Fibroblast of lung (primary cell): ENCODE measurements at regions not wholly inside any gene's neighbourhood (a gene's known extent, or its start where the extent isn't known, plus 50 kb on each side); places are given as distances from the start of the nearest gene placed in this dataset.

ENCODE experiments used
- DNase-seq, 2 donors: peaks; one replicate each; pipeline versions ENCODE4 v3.0.0 to v3.0.0-alpha.2; 2010; ENCODE audit warnings: low read depth in 2 of 2
- H2AFZ ChIP-seq: 2 replicates; pipeline ENCODE4 v1.5.1; 2012; ENCODE audit warnings: low read length, control low read depth, inconsistent platforms
- H3K27ac ChIP-seq: 2 replicates; pipeline ENCODE4 v1.5.1; 2011; ENCODE audit warnings: low read length, control low read depth; ENCODE audit not compliant: insufficient read depth
- H3K27me3 ChIP-seq: 2 replicates; pipeline ENCODE4 v1.5.1; 2011; ENCODE audit warnings: mild to moderate bottlenecking, low read length; ENCODE audit not compliant: control insufficient read depth, insufficient read depth
- H3K36me3 ChIP-seq: 2 replicates; pipeline ENCODE4 v1.5.1; 2011; ENCODE audit warnings: low read length; ENCODE audit not compliant: control insufficient read depth, insufficient read depth
- H3K4me1 ChIP-seq: 2 replicates; pipeline ENCODE4 v1.5.1; 2011; ENCODE audit warnings: low read length; ENCODE audit not compliant: control insufficient read depth, insufficient read depth; ENCODE audit errors: extremely low read depth
- H3K4me2 ChIP-seq: 2 replicates; pipeline ENCODE4 v1.5.1; 2011; ENCODE audit warnings: low read length, control low read depth; ENCODE audit not compliant: insufficient read depth; ENCODE audit errors: extremely low read depth
- H3K4me3 ChIP-seq, 4 experiments: fragments of 200-600 bp in 1 of 4; sonication (generic) in 1 of 4; replicated peaks in 1 of 4; 2 replicates each; pipeline ENCODE4 v1.5.1; 2011 to 2016; ENCODE audit warnings: low read length in 4 of 4, low read depth in 3 of 4, mild to moderate bottlenecking in 3 of 4, control low read depth in 2 of 4, inconsistent platforms in 1 of 4, mixed read lengths in 1 of 4; ENCODE audit not compliant: insufficient read depth in 1 of 4; ENCODE audit errors: control extremely low read depth in 1 of 4
- H3K79me2 ChIP-seq: 2 replicates; pipeline ENCODE4 v1.5.1; 2012; ENCODE audit warnings: mild to moderate bottlenecking, low read length, inconsistent platforms; ENCODE audit not compliant: control insufficient read depth, insufficient read depth
- H3K9ac ChIP-seq: 2 replicates; pipeline ENCODE4 v1.5.1; 2011; ENCODE audit warnings: mild to moderate bottlenecking, low read length, control low read depth; ENCODE audit not compliant: insufficient read depth
- H3K9me3 ChIP-seq: 2 replicates; pipeline ENCODE4 v1.5.1; 2012; ENCODE audit warnings: low read depth, low read length; ENCODE audit not compliant: control insufficient read depth, insufficient read depth
- H4K20me1 ChIP-seq: 2 replicates; pipeline ENCODE4 v1.5.1; 2011; ENCODE audit warnings: low read length; ENCODE audit not compliant: control insufficient read depth, insufficient read depth; ENCODE audit errors: extremely low read depth
- EZH2 ChIP-seq: IDR thresholded peaks from 2 replicates; pipeline ENCODE4 v1.5.1; 2012; ENCODE audit warnings: low read length, control low read depth, mild to moderate bottlenecking; ENCODE audit errors: missing control alignments
- TF ChIP-seq, protein P1 (sequence below), 2 donors: IDR thresholded peaks in 1 of 2; conservative IDR thresholded peaks in 1 of 2; 1 replicate in 1 of 2; 2 replicates in 1 of 2; pipeline ENCODE4 v1.5.1; 2011 to 2012; ENCODE audit warnings: low read length in 2 of 2, control low read depth in 1 of 2, inconsistent platforms in 1 of 2, low read depth in 1 of 2, mild to moderate bottlenecking in 1 of 2

DNA sequence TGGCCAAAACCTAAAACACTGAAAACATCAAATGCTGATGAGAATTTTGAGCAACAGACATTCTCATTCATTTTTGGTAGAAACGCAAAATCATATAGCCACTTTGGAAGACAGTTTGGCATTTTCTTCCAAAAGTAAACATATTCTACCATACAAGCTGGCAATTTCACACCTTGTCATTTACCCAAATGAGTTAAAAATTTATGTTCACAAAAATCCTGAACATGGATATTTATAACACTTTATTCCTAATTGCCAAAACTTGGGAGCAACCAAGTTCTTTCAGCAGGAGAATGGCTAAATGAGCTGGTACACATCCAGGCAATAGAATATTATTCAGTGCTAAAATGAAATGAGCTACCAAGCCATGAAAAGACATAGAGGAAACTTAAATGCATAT, 1270.1 kb upstream of the ACO1 start:
- Histone ChIP-seq H3K27me3 (no peaks in the 10 kb centered on the region), H3K9me3 (no peaks in the 10 kb centered on the region), H3K27ac (no peak overlapping the region), H3K79me2 (no peaks in the 10 kb centered on the region), H3K36me3 (no peaks in the 10 kb centered on the region), H3K9ac (no peak overlapping the region), H3K4me2 (no peak overlapping the region), H2AFZ (no peak overlapping the region), H3K4me1 (no peaks in the 10 kb centered on the region), H4K20me1 (no peaks in the 10 kb centered on the region), H3K4me3 (no peak overlapping the region)
- no peak for DNase-seq
- TF ChIP-seq, protein P1, sequence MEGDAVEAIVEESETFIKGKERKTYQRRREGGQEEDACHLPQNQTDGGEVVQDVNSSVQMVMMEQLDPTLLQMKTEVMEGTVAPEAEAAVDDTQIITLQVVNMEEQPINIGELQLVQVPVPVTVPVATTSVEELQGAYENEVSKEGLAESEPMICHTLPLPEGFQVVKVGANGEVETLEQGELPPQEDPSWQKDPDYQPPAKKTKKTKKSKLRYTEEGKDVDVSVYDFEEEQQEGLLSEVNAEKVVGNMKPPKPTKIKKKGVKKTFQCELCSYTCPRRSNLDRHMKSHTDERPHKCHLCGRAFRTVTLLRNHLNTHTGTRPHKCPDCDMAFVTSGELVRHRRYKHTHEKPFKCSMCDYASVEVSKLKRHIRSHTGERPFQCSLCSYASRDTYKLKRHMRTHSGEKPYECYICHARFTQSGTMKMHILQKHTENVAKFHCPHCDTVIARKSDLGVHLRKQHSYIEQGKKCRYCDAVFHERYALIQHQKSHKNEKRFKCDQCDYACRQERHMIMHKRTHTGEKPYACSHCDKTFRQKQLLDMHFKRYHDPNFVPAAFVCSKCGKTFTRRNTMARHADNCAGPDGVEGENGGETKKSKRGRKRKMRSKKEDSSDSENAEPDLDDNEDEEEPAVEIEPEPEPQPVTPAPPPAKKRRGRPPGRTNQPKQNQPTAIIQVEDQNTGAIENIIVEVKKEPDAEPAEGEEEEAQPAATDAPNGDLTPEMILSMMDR (conservative IDR thresholded peaks at IDR 0.05 in 1 of 2, IDR thresholded peaks at IDR 0.05 in 1 of 2; ENCODE audit: low read depth in 1 of 2, low read length in 2 of 2), result no peak
- TF ChIP-seq EZH2, result no peak

DNA sequence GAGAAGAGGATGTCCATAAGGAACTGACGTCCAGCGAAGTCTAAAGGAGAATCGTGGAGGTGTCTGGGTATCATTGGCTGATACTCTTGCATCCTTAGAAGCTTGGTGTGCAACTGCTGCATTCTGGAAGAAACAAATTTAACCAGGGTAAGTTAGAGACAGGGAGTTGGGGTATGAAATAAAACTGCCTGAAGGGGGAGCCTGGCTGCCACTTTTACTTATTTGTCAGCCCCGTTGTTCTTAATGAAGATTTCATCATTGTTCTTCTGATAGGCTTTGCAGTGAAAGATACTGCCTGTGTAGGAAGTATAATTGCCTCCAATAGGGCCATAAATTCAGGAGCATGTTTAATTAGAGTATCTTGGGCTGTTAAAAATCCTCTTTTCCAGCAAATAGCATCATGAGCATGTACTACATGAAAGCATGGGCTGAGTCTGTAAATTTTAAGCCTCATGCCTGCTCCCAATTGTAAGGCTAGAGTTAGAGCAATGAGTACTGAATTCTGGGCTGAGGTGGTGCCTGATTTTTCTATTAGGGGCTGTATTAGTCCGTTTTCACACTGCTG, 1264.5 kb upstream of the ACO1 start:
- H4K20me1 ChIP-seq, result no peaks in the 10 kb centered on the region
- H3K27me3 ChIP-seq, result no peaks in the 10 kb centered on the region
- H3K4me3 ChIP-seq, result no peak overlapping the region
- H3K9me3 ChIP-seq, result no peaks in the 10 kb centered on the region
- H3K36me3 ChIP-seq, result no peaks in the 10 kb centered on the region
- no peak overlapping the region for H3K9ac ChIP-seq
- H3K79me2 ChIP-seq, result no peaks in the 10 kb centered on the region
- no peak overlapping the region for H3K4me2 ChIP-seq
- DNase-seq, result peak; percentile 29 to 51
- H3K4me1 ChIP-seq, result no peaks in the 10 kb centered on the region
- H2AFZ ChIP-seq, result no peak overlapping the region
- H3K27ac ChIP-seq, result no peak overlapping the region
- TF ChIP-seq EZH2, result no peak
- TF ChIP-seq, protein P1 (conservative IDR thresholded peaks at IDR 0.05 in 1 of 2, IDR thresholded peaks at IDR 0.05 in 1 of 2; ENCODE audit: low read depth in 1 of 2, low read length in 2 of 2), result peak; percentile 23 to 54

DNA sequence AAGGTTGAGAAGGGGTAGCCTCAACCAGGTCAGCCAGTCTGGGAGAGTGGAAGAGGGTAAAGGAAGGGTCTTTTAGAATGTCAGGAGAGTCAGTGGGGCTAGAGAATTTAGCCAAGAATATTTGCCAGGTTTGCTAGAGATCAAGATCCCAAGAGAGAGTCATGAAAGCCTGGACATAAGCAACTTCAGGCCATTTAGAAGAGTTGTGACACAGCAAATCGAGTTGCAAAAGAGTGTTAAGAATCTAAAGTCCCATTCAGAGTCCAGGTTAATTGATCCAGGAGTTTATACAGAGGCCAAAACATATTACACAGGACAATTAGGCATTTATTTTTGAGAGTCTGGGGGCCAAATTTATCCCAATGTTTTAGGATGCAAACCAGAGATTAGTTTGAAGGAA, 1260.1 kb upstream of the ACO1 start:
- H3K36me3 ChIP-seq, result no peaks in the 10 kb centered on the region
- no peaks in the 10 kb centered on the region for H3K27me3 ChIP-seq
- no peak overlapping the region for H2AFZ ChIP-seq
- no peak overlapping the region for H3K4me2 ChIP-seq
- no peaks in the 10 kb centered on the region for H4K20me1 ChIP-seq
- H3K4me1 ChIP-seq, result no peaks in the 10 kb centered on the region
- no peaks in the 10 kb centered on the region for H3K9me3 ChIP-seq
- H3K4me3 ChIP-seq, result no peak overlapping the region
- H3K79me2 ChIP-seq, result no peaks in the 10 kb centered on the region
- no peak for DNase-seq
- H3K9ac ChIP-seq, result no peak overlapping the region
- no peak for TF ChIP-seq EZH2
- TF ChIP-seq, protein P1 (conservative IDR thresholded peaks at IDR 0.05 in 1 of 2, IDR thresholded peaks at IDR 0.05 in 1 of 2; ENCODE audit: low read depth in 1 of 2, low read length in 2 of 2), result no peak
- no peak overlapping the region for H3K27ac ChIP-seq
